Stimulated activated naive CD8-positive, alpha-beta T cell treated with anti-CD3 and anti-CD28 coated beads, Interleukin-15, Interleukin-2, amounts not matched to agents 100 ng/mL and 50 ng/mL, for 24 hours (primary cell): ENCODE measurements at regions not wholly inside any gene's neighbourhood (a gene's known extent, or its start where the extent isn't known, plus 50 kb on each side); places are given as distances from the start of the nearest gene placed in this dataset.
A peak's percentile ranks its signal among the peaks of the same experiment; 100 is the strongest.
"Not testable (repeated sequence)": the region's sequence is repeated elsewhere in the genome, so short reads cannot be mapped to it uniquely, and the experiment has no call there.

Experiments used
- H3K27ac Mint-ChIP-seq: one replicate; pipeline ENCODE4 v1.8.0; 2021; ENCODE audit warnings: mild to moderate bottlenecking, mixed read lengths
- H3K27me3 Mint-ChIP-seq: one replicate; pipeline ENCODE4 v1.8.0; 2021; ENCODE audit warnings: mixed read lengths
- H3K36me3 Mint-ChIP-seq: one replicate; pipeline ENCODE4 v1.8.0; 2021; ENCODE audit warnings: low read depth, mixed read lengths
- H3K4me1 Mint-ChIP-seq: one replicate; pipeline ENCODE4 v1.8.0; 2021; ENCODE audit warnings: low read depth, mixed read lengths
- H3K4me3 Mint-ChIP-seq: one replicate; pipeline ENCODE4 v1.8.0; 2021; ENCODE audit warnings: mild to moderate bottlenecking, mixed read lengths
- H3K9me3 Mint-ChIP-seq: one replicate; pipeline ENCODE4 v1.8.0; 2021; ENCODE audit warnings: mixed read lengths

GRCh38 chr2:109721626-109722025, 72.5 kb upstream of the RGPD5 start:
- Mint-ChIP-seq H3K9me3 (no peaks in the 10 kb centered on the region), H3K36me3 (no peaks in the 10 kb centered on the region), H3K4me3 (no peak overlapping the region), H3K27me3 (peaks cover 9% of the 10 kb centered on the region), H3K27ac (no peak overlapping the region), H3K4me1 (no peaks in the 10 kb centered on the region)

GRCh38 chr2:109722026-109722425, 72.1 kb upstream of the RGPD5 start:
- H3K27ac Mint-ChIP-seq: no peak overlapping the region
- H3K27me3 Mint-ChIP-seq: peaks cover 13% of the 10 kb centered on the region
- no peaks in the 10 kb centered on the region for H3K9me3 Mint-ChIP-seq
- no peak overlapping the region for H3K4me3 Mint-ChIP-seq
- H3K4me1 Mint-ChIP-seq: no peaks in the 10 kb centered on the region
- no peaks in the 10 kb centered on the region for H3K36me3 Mint-ChIP-seq

DNA sequence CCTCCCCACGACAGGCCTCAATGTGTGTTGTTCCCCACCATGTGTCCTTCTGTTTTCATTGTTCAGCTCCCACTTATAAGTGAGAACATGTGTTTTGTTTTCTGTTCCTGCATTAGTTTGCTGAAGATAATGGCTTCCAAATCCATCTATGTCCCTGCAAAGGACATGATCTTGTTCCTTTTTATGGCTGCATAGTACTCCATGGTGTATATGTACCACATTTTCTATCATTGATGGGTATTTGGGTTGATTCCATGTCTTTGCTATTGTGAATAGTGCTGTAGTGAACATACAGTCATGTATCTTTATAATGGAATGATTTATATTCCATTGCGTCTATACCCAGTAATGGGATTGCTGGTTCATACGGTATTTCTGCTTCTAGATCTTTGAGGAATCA, 71.5 kb upstream of the RGPD5 start:
- H3K4me3 Mint-ChIP-seq, H3K4me1 Mint-ChIP-seq: not testable (repeated sequence)
- peaks cover 15% of the 10 kb centered on the region for H3K27me3 Mint-ChIP-seq

GRCh38 chr2:109723153-109723552, 71.0 kb upstream of the RGPD5 start:
- peaks cover 17% of the 10 kb centered on the region for H3K27me3 Mint-ChIP-seq
- not testable (repeated sequence) for H3K4me3 Mint-ChIP-seq, H3K36me3 Mint-ChIP-seq, H3K4me1 Mint-ChIP-seq, H3K9me3 Mint-ChIP-seq, H3K27ac Mint-ChIP-seq

More for the DNA sequence above, 71.5 kb upstream of the RGPD5 start:
- not testable (repeated sequence) for H3K36me3 Mint-ChIP-seq, H3K27ac Mint-ChIP-seq, H3K9me3 Mint-ChIP-seq

GRCh38 chr2:109724533-109725460, 69.3 kb upstream of the RGPD5 start:
- Mint-ChIP-seq H3K27ac (no peak overlapping the region), H3K4me1 (no peaks in the 10 kb centered on the region), H3K27me3 (peaks cover 17% of the 10 kb centered on the region), H3K9me3 (no peaks in the 10 kb centered on the region), H3K36me3 (no peaks in the 10 kb centered on the region), H3K4me3 (no peak overlapping the region)

GRCh38 chr2:109726379-109727270, 67.5 kb upstream of the RGPD5 start:
- Mint-ChIP-seq H3K9me3 (no peaks in the 10 kb centered on the region), H3K27ac (no peak overlapping the region), H3K27me3 (peaks cover 23% of the 10 kb centered on the region), H3K4me3 (no peak overlapping the region), H3K4me1 (no peaks in the 10 kb centered on the region), H3K36me3 (no peaks in the 10 kb centered on the region)

DNA sequence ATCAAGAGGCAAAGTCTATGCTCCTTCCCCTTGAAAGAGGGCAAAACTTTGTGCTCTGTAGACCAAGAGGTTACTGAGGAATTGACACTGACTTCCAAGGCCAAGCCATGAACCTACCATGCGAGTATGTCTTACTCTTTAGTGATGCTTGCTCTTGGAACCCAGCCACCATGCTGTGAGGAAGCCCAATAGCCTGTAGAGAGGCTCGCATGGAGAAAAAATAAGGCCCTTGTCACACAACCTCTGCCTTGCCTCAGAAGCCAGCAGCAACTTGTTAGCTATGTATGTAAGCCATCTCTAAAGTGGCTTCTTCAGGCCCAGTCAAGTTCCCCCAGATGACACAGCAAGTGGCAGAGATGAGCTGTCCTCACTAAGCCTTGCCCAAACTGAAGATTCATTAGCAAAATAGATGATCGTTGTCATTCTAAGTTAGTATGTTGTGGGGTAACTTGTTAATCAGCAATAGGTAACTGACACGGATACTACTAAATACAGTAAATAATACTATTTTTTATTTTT, 66.1 kb upstream of the RGPD5 start:
- no peaks in the 10 kb centered on the region for H3K4me1 Mint-ChIP-seq
- no peaks in the 10 kb centered on the region for H3K36me3 Mint-ChIP-seq
- peaks cover 26% of the 10 kb centered on the region for H3K27me3 Mint-ChIP-seq
- no peak overlapping the region for H3K4me3 Mint-ChIP-seq
- no peak overlapping the region for H3K27ac Mint-ChIP-seq
- no peaks in the 10 kb centered on the region for H3K9me3 Mint-ChIP-seq

GRCh38 chr2:109733746-109734145, 60.4 kb upstream of the RGPD5 start:
- not testable (repeated sequence) for H3K4me1 Mint-ChIP-seq, H3K36me3 Mint-ChIP-seq, H3K4me3 Mint-ChIP-seq, H3K9me3 Mint-ChIP-seq
- peak overlapping the region; percentile 40 for H3K27ac Mint-ChIP-seq
- peaks cover 33% of the 10 kb centered on the region for H3K27me3 Mint-ChIP-seq

DNA sequence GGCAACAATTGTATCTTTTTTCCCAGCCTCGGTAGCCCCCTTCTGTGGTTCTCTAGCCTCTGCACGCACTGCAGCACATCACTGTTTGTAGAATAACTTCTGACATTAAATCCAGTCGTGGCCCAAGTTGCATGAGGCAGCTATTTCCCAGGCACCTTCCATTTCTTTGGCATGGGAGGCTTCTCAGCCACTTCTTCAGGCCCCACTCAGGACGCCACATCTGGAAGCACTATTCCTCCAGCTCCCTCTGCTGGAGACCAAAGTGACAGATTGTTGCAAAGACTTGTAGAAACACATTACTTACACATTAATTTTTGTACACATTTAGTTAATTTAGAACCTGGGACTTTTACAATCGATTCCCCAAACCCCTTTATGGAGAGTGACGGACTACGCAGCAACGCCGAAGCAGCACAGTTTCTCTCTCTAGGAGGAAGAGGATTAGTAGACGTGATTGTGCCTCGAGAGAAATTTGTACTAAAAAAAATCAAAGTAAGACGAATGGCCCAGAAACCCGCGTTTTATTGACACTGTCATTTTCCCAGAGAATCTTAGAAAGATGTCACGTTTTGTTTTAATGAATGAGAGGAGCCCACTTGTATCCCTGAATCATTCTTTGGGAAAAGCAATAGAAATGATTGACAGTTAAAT, 57.8 kb upstream of the RGPD5 start:
- Mint-ChIP-seq H3K36me3 (no peaks in the 10 kb centered on the region), H3K27ac (no peak overlapping the region), H3K4me3 (no peak overlapping the region), H3K9me3 (no peaks in the 10 kb centered on the region), H3K4me1 (no peaks in the 10 kb centered on the region), H3K27me3 (peaks cover 23% of the 10 kb centered on the region)
